ENCODE measurements at regions not wholly inside any gene's neighbourhood (a gene's known extent, or its start where the extent isn't known, plus 50 kb on each side); places are given as distances from the start of the nearest gene placed in this dataset.
"Not testable (repeated sequence)": the region's sequence is repeated elsewhere in the genome, so short reads cannot be mapped to it uniquely, and the experiment has no call there.

- DNase-seq (ENCODE audit: low spot score in 2 of 2, unreplicated experiment in 2 of 2): no peak
- Mint-ChIP-seq H3K27ac (no peak overlapping the region), H3K9me3 (peaks cover 3% of the 10 kb centered on the region), H3K4me3 (no peak overlapping the region), H3K4me1 (no peaks in the 10 kb centered on the region), H3K36me3 (no peaks in the 10 kb centered on the region), H3K27me3 (ENCODE audit: low read depth) (no peaks in the 10 kb centered on the region)
- TF ChIP-seq, protein P1, sequence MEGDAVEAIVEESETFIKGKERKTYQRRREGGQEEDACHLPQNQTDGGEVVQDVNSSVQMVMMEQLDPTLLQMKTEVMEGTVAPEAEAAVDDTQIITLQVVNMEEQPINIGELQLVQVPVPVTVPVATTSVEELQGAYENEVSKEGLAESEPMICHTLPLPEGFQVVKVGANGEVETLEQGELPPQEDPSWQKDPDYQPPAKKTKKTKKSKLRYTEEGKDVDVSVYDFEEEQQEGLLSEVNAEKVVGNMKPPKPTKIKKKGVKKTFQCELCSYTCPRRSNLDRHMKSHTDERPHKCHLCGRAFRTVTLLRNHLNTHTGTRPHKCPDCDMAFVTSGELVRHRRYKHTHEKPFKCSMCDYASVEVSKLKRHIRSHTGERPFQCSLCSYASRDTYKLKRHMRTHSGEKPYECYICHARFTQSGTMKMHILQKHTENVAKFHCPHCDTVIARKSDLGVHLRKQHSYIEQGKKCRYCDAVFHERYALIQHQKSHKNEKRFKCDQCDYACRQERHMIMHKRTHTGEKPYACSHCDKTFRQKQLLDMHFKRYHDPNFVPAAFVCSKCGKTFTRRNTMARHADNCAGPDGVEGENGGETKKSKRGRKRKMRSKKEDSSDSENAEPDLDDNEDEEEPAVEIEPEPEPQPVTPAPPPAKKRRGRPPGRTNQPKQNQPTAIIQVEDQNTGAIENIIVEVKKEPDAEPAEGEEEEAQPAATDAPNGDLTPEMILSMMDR (IDR thresholded peaks at IDR 0.05; ENCODE audit: unreplicated experiment): no peak
Observed at GRCh38 chr9:74172874-74173273, 324.3 kb upstream of the RORB start.

GRCh38 chr9:74173284-74173683 is 323.9 kb upstream of the RORB start:
- no peaks in the 10 kb centered on the region for H3K4me1 Mint-ChIP-seq
- no peaks in the 10 kb centered on the region for H3K36me3 Mint-ChIP-seq
- peaks cover 3% of the 10 kb centered on the region for H3K9me3 Mint-ChIP-seq
- no peak overlapping the region for H3K27ac Mint-ChIP-seq
- TF ChIP-seq, protein P1 (IDR thresholded peaks at IDR 0.05; ENCODE audit: unreplicated experiment): no peak
- H3K27me3 Mint-ChIP-seq (ENCODE audit: low read depth): no peaks in the 10 kb centered on the region
- DNase-seq (ENCODE audit: low spot score in 2 of 2, unreplicated experiment in 2 of 2): no peak
- H3K4me3 Mint-ChIP-seq: no peak overlapping the region

GRCh38 chr9:74197771-74198170 is 299.4 kb upstream of the RORB start:
- not testable (repeated sequence) for DNase-seq (ENCODE audit: low spot score in 2 of 2, unreplicated experiment in 2 of 2); H3K27ac Mint-ChIP-seq; H3K4me3 Mint-ChIP-seq; H3K36me3 Mint-ChIP-seq; H3K27me3 Mint-ChIP-seq (ENCODE audit: low read depth); H3K4me1 Mint-ChIP-seq
- H3K9me3 Mint-ChIP-seq: peaks cover 18% of the 10 kb centered on the region

- Mint-ChIP-seq H3K4me3 (no peak overlapping the region), H3K4me1 (no peaks in the 10 kb centered on the region), H3K27ac (no peak overlapping the region), H3K9me3 (no peaks in the 10 kb centered on the region), H3K36me3 (no peaks in the 10 kb centered on the region), H3K27me3 (ENCODE audit: low read depth) (no peaks in the 10 kb centered on the region)
- TF ChIP-seq, protein P1 (IDR thresholded peaks at IDR 0.05; ENCODE audit: unreplicated experiment): no peak
- DNase-seq (ENCODE audit: low spot score in 2 of 2, unreplicated experiment in 2 of 2): no peak
Observed at GRCh38 chr9:74205056-74205455, 292.1 kb upstream of the RORB start.

GRCh38 chr9:74218385-74219063 is 278.6 kb upstream of the RORB start:
- no peaks in the 10 kb centered on the region for H3K4me1 Mint-ChIP-seq
- no peak for DNase-seq (ENCODE audit: low spot score in 2 of 2, unreplicated experiment in 2 of 2)
- TF ChIP-seq, protein P1 (IDR thresholded peaks at IDR 0.05; ENCODE audit: unreplicated experiment): no peak
- H3K27ac Mint-ChIP-seq: no peak overlapping the region
- no peaks in the 10 kb centered on the region for H3K36me3 Mint-ChIP-seq
- no peak overlapping the region for H3K4me3 Mint-ChIP-seq
- H3K27me3 Mint-ChIP-seq (ENCODE audit: low read depth): no peaks in the 10 kb centered on the region
- H3K9me3 Mint-ChIP-seq: peaks cover 22% of the 10 kb centered on the region

DNA sequence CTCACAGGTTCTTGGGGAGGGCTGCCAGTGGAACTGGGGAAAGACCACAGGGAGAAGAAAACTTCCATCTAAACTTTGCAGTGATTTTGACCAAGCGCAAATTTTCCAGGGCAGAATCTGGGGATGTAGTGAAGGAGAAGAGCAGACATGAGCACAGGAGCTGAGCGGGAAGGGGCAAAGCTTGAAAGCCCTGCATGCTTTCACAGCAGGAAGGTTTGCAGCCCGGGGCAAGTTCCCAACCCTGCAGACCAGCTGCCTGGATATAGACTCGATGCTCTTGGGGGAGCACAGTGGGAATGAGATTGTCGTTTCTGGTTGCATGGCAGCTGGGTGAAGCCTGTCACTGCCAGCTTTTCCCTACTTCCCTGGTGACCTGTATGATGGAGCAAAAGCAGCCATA is 276.8 kb upstream of the RORB start:
- Mint-ChIP-seq H3K4me1 (no peaks in the 10 kb centered on the region), H3K4me3 (no peak overlapping the region), H3K9me3 (peaks cover 16% of the 10 kb centered on the region), H3K27me3 (ENCODE audit: low read depth) (no peaks in the 10 kb centered on the region), H3K36me3 (no peaks in the 10 kb centered on the region), H3K27ac (no peak overlapping the region)
- TF ChIP-seq, protein P1 (IDR thresholded peaks at IDR 0.05; ENCODE audit: unreplicated experiment): no peak
- DNase-seq (ENCODE audit: low spot score in 2 of 2, unreplicated experiment in 2 of 2): no peak
